Neural progenitor cell (in vitro differentiated cells): ENCODE measurements at regions not wholly inside any gene's neighbourhood (a gene's known extent, or its start where the extent isn't known, plus 50 kb on each side); places are given as distances from the start of the nearest gene placed in this dataset.

Source experiments
- DNase-seq: peaks from one replicate; pipeline ENCODE4 v3.0.0-alpha.2; 2016; ENCODE audit warnings: low spot score
- H2AFZ ChIP-seq: fragments of 200-600 bp; sonication (generic); replicated peaks from 2 replicates; pipeline ENCODE4 v1.6.1; 2016; ENCODE audit warnings: antibody characterized with exemption
- H3F3A ChIP-seq: fragments of 200-600 bp; sonication (generic); 2 replicates; pipeline ENCODE4 v1.6.1; 2016; ENCODE audit warnings: antibody characterized with exemption, low read depth
- H3K27ac ChIP-seq: fragments of 200-600 bp; sonication (generic); 2 replicates; pipeline ENCODE4 v1.5.1; 2016; ENCODE audit warnings: mild to moderate bottlenecking
- H3K27me3 ChIP-seq: fragments of 200-600 bp; sonication (generic); 2 replicates; pipeline ENCODE4 v1.6.1; 2016; ENCODE audit warnings: mild to moderate bottlenecking, moderate library complexity
- H3K36me3 ChIP-seq: fragments of 200-600 bp; sonication (generic); 2 replicates; pipeline ENCODE4 v1.5.1; 2016
- H3K4me1 ChIP-seq: fragments of 200-600 bp; sonication (generic); 2 replicates; pipeline ENCODE4 v1.6.1; 2016; ENCODE audit warnings: mixed run types
- H3K4me2 ChIP-seq: fragments of 200-600 bp; sonication (generic); 2 replicates; pipeline ENCODE4 v1.6.1; 2016
- H3K4me3 ChIP-seq: fragments of 200-600 bp; sonication (generic); 2 replicates; pipeline ENCODE4 v1.5.1; 2016
- H3K79me2 ChIP-seq: fragments of 200-600 bp; sonication (generic); 2 replicates; pipeline ENCODE4 v1.6.1; 2016; ENCODE audit warnings: low read depth
- H3K9ac ChIP-seq: fragments of 200-600 bp; sonication (generic); 2 replicates; pipeline ENCODE4 v1.6.1; 2016
- H3K9me3 ChIP-seq: fragments of 200-600 bp; sonication (generic); 2 replicates; pipeline ENCODE4 v1.5.1; 2016; ENCODE audit warnings: low read depth
- H4K20me1 ChIP-seq: fragments of 200-600 bp; sonication (generic); 2 replicates; pipeline ENCODE4 v1.6.1; 2016; ENCODE audit warnings: low read depth
- H3K27ac Mint-ChIP-seq: 3 replicates; pipeline ENCODE4 v1.8.0; 2021; ENCODE audit warnings: mixed read lengths
- H3K27me3 Mint-ChIP-seq: 2 replicates; pipeline ENCODE4 v1.8.0; 2022; ENCODE audit warnings: low read depth, mild to moderate bottlenecking, inconsistent platforms, moderate library complexity, mixed read lengths; ENCODE audit not compliant: insufficient read depth
- H3K36me3 Mint-ChIP-seq: 3 replicates; pipeline ENCODE4 v1.8.0; 2021; ENCODE audit warnings: mixed read lengths
- H3K4me1 Mint-ChIP-seq: 3 replicates; pipeline ENCODE4 v1.8.0; 2021; ENCODE audit warnings: mixed read lengths
- H3K4me3 Mint-ChIP-seq: 3 replicates; pipeline ENCODE4 v1.8.0; 2021; ENCODE audit warnings: mild to moderate bottlenecking, moderate library complexity, mixed read lengths
- H3K9me3 Mint-ChIP-seq: 3 replicates; pipeline ENCODE4 v1.8.0; 2020; ENCODE audit warnings: mixed read lengths
- CTCF ChIP-seq: fragments of 200-600 bp; sonication (generic); IDR thresholded peaks from 2 replicates; pipeline ENCODE4 v1.5.1; 2017; ENCODE audit warnings: antibody characterized with exemption, mild to moderate bottlenecking
- EZH2 ChIP-seq: fragments of 200-600 bp; sonication (generic); IDR thresholded peaks from 2 replicates; pipeline ENCODE4 v1.6.1; 2017; ENCODE audit warnings: antibody characterized with exemption, mild to moderate bottlenecking, moderate library complexity
- EZH2phosphoT487 ChIP-seq: fragments of 200-600 bp; sonication (generic); IDR thresholded peaks from 2 replicates; pipeline ENCODE4 v1.6.1; 2017; ENCODE audit warnings: antibody characterized with exemption

- no peak for DNase-seq
- H3K27me3 Mint-ChIP-seq, result no peaks in the 10 kb centered on the region
- no peaks in the 10 kb centered on the region for H3K9me3 ChIP-seq
- H3K36me3 ChIP-seq, result no peaks in the 10 kb centered on the region
- H2AFZ ChIP-seq, result no peak overlapping the region
- no peaks in the 10 kb centered on the region for H3K27me3 ChIP-seq
- no peak overlapping the region for H3K4me2 ChIP-seq
- H3K4me3 ChIP-seq, result no peak overlapping the region
- TF ChIP-seq EZH2 (no peak), CTCF (no peak), EZH2phosphoT487 (no peak)
- no peak overlapping the region for H3K4me3 Mint-ChIP-seq
- no peaks in the 10 kb centered on the region for H4K20me1 ChIP-seq
- no peaks in the 10 kb centered on the region for H3K36me3 Mint-ChIP-seq
- H3K4me1 ChIP-seq, result peaks cover 1% of the 10 kb centered on the region
- H3K79me2 ChIP-seq, result no peaks in the 10 kb centered on the region
- H3K4me1 Mint-ChIP-seq, result no peaks in the 10 kb centered on the region
- H3K27ac ChIP-seq, result no peak overlapping the region
- H3K27ac Mint-ChIP-seq, result no peak overlapping the region
- H3F3A ChIP-seq, result no peaks in the 10 kb centered on the region
- no peak overlapping the region for H3K9ac ChIP-seq
- H3K9me3 Mint-ChIP-seq, result no peaks in the 10 kb centered on the region
These were observed 497.5 kb downstream of the MAFB start for GRCh38 chr20:40191573-40191972.

GRCh38 chr20:40189621-40190020 lies 499.4 kb downstream of the MAFB start:
- Histone ChIP-seq H3K4me3 (no peak overlapping the region), H2AFZ (no peak overlapping the region), H3K27ac (no peak overlapping the region), H3K4me1 (no peaks in the 10 kb centered on the region), H3F3A (no peaks in the 10 kb centered on the region), H3K27me3 (no peaks in the 10 kb centered on the region), H3K36me3 (no peaks in the 10 kb centered on the region), H3K79me2 (no peaks in the 10 kb centered on the region), H3K9me3 (no peaks in the 10 kb centered on the region), H4K20me1 (no peaks in the 10 kb centered on the region), H3K4me2 (no peak overlapping the region), H3K9ac (no peak overlapping the region)
- TF ChIP-seq EZH2 (no peak), CTCF (no peak), EZH2phosphoT487 (no peak)
- H3K36me3 Mint-ChIP-seq, result no peaks in the 10 kb centered on the region
- H3K27ac Mint-ChIP-seq, result no peak overlapping the region
- DNase-seq, result no peak
- H3K9me3 Mint-ChIP-seq, result no peaks in the 10 kb centered on the region
- H3K27me3 Mint-ChIP-seq, result peaks cover 3% of the 10 kb centered on the region
- no peaks in the 10 kb centered on the region for H3K4me1 Mint-ChIP-seq
- H3K4me3 Mint-ChIP-seq, result no peak overlapping the region

- Histone ChIP-seq H3K9me3 (no peaks in the 10 kb centered on the region), H3F3A (no peaks in the 10 kb centered on the region), H3K79me2 (no peaks in the 10 kb centered on the region), H3K27me3 (no peaks in the 10 kb centered on the region), H3K27ac (no peak overlapping the region), H3K4me3 (no peak overlapping the region), H2AFZ (no peak overlapping the region), H3K4me1 (no peaks in the 10 kb centered on the region), H3K4me2 (no peak overlapping the region), H3K36me3 (no peaks in the 10 kb centered on the region), H4K20me1 (no peaks in the 10 kb centered on the region), H3K9ac (no peak overlapping the region)
- no peak for TF ChIP-seq CTCF
- no peak for TF ChIP-seq EZH2phosphoT487
- TF ChIP-seq EZH2, result no peak
- no peak overlapping the region for H3K4me3 Mint-ChIP-seq
- H3K27me3 Mint-ChIP-seq, result peaks cover 3% of the 10 kb centered on the region
- DNase-seq, result no peak
- H3K27ac Mint-ChIP-seq, result no peak overlapping the region
- no peaks in the 10 kb centered on the region for H3K4me1 Mint-ChIP-seq
- no peaks in the 10 kb centered on the region for H3K9me3 Mint-ChIP-seq
- H3K36me3 Mint-ChIP-seq, result no peaks in the 10 kb centered on the region
These were observed 500.7 kb downstream of the MAFB start for GRCh38 chr20:40188319-40188718.

DNA sequence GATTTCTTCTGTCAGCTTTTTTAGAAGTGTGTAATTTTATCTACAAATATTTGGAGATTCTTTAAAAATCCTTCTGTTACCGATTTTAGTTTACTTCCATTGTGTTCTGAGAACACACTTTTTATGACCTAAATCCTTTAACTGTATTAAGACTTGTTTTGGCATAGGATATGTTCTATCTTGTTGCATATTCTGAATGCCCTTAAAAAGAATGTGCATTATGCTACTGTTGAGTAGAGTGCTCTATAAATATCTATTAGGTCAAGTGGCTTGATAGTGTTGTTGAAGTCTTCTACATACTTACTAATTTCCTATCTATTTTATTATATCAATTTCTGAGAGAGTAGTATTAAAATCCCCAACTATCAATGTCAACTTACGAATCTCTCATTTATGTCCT lies 502.2 kb downstream of the MAFB start:
- no peaks in the 10 kb centered on the region for H3K36me3 Mint-ChIP-seq

More for the DNA sequence above, 502.2 kb downstream of the MAFB start:
- Histone ChIP-seq H3K27me3 (no peaks in the 10 kb centered on the region), H3K36me3 (no peaks in the 10 kb centered on the region), H3K4me3 (no peak overlapping the region), H3K9me3 (no peaks in the 10 kb centered on the region), H3K79me2 (no peaks in the 10 kb centered on the region), H3F3A (no peaks in the 10 kb centered on the region), H3K9ac (no peak overlapping the region), H2AFZ (no peak overlapping the region), H3K4me2 (no peak overlapping the region), H3K4me1 (peaks cover 2% of the 10 kb centered on the region), H3K27ac (no peak overlapping the region), H4K20me1 (no peaks in the 10 kb centered on the region)
- Mint-ChIP-seq H3K4me1 (peaks cover 2% of the 10 kb centered on the region), H3K4me3 (no peak overlapping the region), H3K27ac (no peak overlapping the region), H3K9me3 (no peaks in the 10 kb centered on the region), H3K27me3 (peaks cover 3% of the 10 kb centered on the region)
- no peak for TF ChIP-seq CTCF
- TF ChIP-seq EZH2phosphoT487, result no peak
- TF ChIP-seq EZH2, result no peak
- DNase-seq, result no peak
